B cell (primary cell): ENCODE measurements at regions not wholly inside any gene's neighbourhood (a gene's known extent, or its start where the extent isn't known, plus 50 kb on each side); places are given as distances from the start of the nearest gene placed in this dataset.

Source experiments
- EZH2 ChIP-seq: IDR thresholded peaks from 2 replicates; pipeline ENCODE4 v1.6.1; 2012; ENCODE audit warnings: borderline replicate concordance, low read depth, mild to moderate bottlenecking, moderate library complexity, low read length; ENCODE audit not compliant: insufficient read depth, poor library complexity, severe bottlenecking
- TF ChIP-seq, protein P1 (sequence below): fragments of 200-600 bp; IDR thresholded peaks from one replicate; pipeline ENCODE4 v1.8.0; 2022; ENCODE audit warnings: antibody characterized with exemption, mild to moderate bottlenecking

- TF ChIP-seq, protein P1, sequence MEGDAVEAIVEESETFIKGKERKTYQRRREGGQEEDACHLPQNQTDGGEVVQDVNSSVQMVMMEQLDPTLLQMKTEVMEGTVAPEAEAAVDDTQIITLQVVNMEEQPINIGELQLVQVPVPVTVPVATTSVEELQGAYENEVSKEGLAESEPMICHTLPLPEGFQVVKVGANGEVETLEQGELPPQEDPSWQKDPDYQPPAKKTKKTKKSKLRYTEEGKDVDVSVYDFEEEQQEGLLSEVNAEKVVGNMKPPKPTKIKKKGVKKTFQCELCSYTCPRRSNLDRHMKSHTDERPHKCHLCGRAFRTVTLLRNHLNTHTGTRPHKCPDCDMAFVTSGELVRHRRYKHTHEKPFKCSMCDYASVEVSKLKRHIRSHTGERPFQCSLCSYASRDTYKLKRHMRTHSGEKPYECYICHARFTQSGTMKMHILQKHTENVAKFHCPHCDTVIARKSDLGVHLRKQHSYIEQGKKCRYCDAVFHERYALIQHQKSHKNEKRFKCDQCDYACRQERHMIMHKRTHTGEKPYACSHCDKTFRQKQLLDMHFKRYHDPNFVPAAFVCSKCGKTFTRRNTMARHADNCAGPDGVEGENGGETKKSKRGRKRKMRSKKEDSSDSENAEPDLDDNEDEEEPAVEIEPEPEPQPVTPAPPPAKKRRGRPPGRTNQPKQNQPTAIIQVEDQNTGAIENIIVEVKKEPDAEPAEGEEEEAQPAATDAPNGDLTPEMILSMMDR = no peak
- TF ChIP-seq EZH2 = no peak
Observed at GRCh38 chr1:59178339-59179187, 118.3 kb upstream of the FGGY start.
